CD4-positive, alpha-beta T cell treated with Interleukin-4 for 4 hours (primary cell): ENCODE measurements at regions not wholly inside any gene's neighbourhood (a gene's known extent, or its start where the extent isn't known, plus 50 kb on each side); places are given as distances from the start of the nearest gene placed in this dataset.

Experiments used
- DNase-seq: peaks from one replicate; pipeline ENCODE4 v3.0.0-alpha.2; 2020

GRCh38 chr21:38712071-38712470 is 93.7 kb upstream of the ETS2 start:
- no peak for DNase-seq

- no peak for DNase-seq
Observed at GRCh38 chr21:38712664-38713063, 93.1 kb upstream of the ETS2 start.

- DNase-seq: no peak
Observed at GRCh38 chr21:38714039-38714817, 91.5 kb upstream of the ETS2 start.

- DNase-seq: no peak
Observed at GRCh38 chr21:38714999-38715398, 90.7 kb upstream of the ETS2 start.

GRCh38 chr21:38716088-38716487 is 89.6 kb upstream of the ETS2 start:
- no peak for DNase-seq

- DNase-seq: no peak
Observed at GRCh38 chr21:38716942-38717341, 88.8 kb upstream of the ETS2 start.

- DNase-seq: no peak
Observed at GRCh38 chr21:38718481-38718880, 87.2 kb upstream of the ETS2 start.

- no peak for DNase-seq
Observed at GRCh38 chr21:38720074-38720473, 85.7 kb upstream of the ETS2 start.

GRCh38 chr21:38721055-38721454 is 84.7 kb upstream of the ETS2 start:
- DNase-seq: no peak

GRCh38 chr21:38721958-38722357 is 83.8 kb upstream of the ETS2 start:
- no peak for DNase-seq

GRCh38 chr21:38725196-38726157 is 80.3 kb upstream of the ETS2 start:
- DNase-seq: no peak

- DNase-seq: no peak
Observed at GRCh38 chr21:38726482-38726881, 79.2 kb upstream of the ETS2 start.

GRCh38 chr21:38729291-38729690 is 76.4 kb upstream of the ETS2 start:
- DNase-seq: no peak

- no peak for DNase-seq
Observed at GRCh38 chr21:38729754-38730379, 75.9 kb upstream of the ETS2 start.

- DNase-seq: peak; percentile 58
Observed at GRCh38 chr21:38733972-38734546, 71.7 kb upstream of the ETS2 start.

GRCh38 chr21:38734646-38735365 is 70.9 kb upstream of the ETS2 start:
- DNase-seq: no peak

GRCh38 chr21:38735626-38736206 is 70.0 kb upstream of the ETS2 start:
- no peak for DNase-seq

GRCh38 chr21:38740090-38740489 is 65.6 kb upstream of the ETS2 start:
- DNase-seq: no peak

GRCh38 chr21:38741092-38741949 is 64.4 kb upstream of the ETS2 start:
- no peak for DNase-seq

GRCh38 chr21:38741950-38742256 is 63.8 kb upstream of the ETS2 start:
- no peak for DNase-seq

- DNase-seq: no peak
Observed at GRCh38 chr21:38742580-38743260, 63.0 kb upstream of the ETS2 start.
